ENCODE measurements at regions not wholly inside any gene's neighbourhood (a gene's known extent, or its start where the extent isn't known, plus 50 kb on each side); places are given as distances from the start of the nearest gene placed in this dataset.

- Mint-ChIP-seq H3K36me3 (peaks cover 0 to 3% of the 10 kb centered on the region in 2 donors), H3K4me3 (no peak overlapping the region), H3K27ac (no peak overlapping the region), H3K27me3 (peaks cover 5 to 15% of the 10 kb centered on the region in 2 donors), H3K4me1 (peaks cover under 1 to 7% (median 2%) of the 10 kb centered on the region in 4 donors), H3K9me3 (peaks cover 4 to 33% (median 13%) of the 10 kb centered on the region in 8 donors)
- H3K9me3 ChIP-seq (ENCODE audit: control insufficient read depth in 1 of 2, low read length in 2 of 2), result peaks cover 0 to 9% of the 10 kb centered on the region in 2 donors
- H3K27me3 ChIP-seq (ENCODE audit: insufficient read depth, low read length), result no peaks in the 10 kb centered on the region
- intact Hi-C loops (cut with micrococcal nuclease), result no loop called here
- no peak overlapping the region for H3K27ac ChIP-seq (ENCODE audit: low read depth, low read length)
- no peak for DNase-seq
- no peaks in the 10 kb centered on the region for H3K36me3 ChIP-seq (ENCODE audit: insufficient read depth, low read length)
- CTCF ChIA-PET (ENCODE audit: partially characterized antibody), result interaction anchor here (1.6 to 6.9 kb wide), 4 partner anchors 11 to 266 kb away, joined by 4 to 116 read pairs (median 6); no protein-coding TSS in a partner anchor
- H3K4me1 ChIP-seq (ENCODE audit: insufficient read depth, low read length), result no peaks in the 10 kb centered on the region
- no peak overlapping the region for H3K4me3 ChIP-seq (ENCODE audit: low read length in 2 of 2)
- POLR2A ChIA-PET (ENCODE audit: partially characterized antibody), result no interaction called here
Observed at GRCh38 chr7:155193716-155194115, 104.0 kb upstream of the INSIG1 start.

DNA sequence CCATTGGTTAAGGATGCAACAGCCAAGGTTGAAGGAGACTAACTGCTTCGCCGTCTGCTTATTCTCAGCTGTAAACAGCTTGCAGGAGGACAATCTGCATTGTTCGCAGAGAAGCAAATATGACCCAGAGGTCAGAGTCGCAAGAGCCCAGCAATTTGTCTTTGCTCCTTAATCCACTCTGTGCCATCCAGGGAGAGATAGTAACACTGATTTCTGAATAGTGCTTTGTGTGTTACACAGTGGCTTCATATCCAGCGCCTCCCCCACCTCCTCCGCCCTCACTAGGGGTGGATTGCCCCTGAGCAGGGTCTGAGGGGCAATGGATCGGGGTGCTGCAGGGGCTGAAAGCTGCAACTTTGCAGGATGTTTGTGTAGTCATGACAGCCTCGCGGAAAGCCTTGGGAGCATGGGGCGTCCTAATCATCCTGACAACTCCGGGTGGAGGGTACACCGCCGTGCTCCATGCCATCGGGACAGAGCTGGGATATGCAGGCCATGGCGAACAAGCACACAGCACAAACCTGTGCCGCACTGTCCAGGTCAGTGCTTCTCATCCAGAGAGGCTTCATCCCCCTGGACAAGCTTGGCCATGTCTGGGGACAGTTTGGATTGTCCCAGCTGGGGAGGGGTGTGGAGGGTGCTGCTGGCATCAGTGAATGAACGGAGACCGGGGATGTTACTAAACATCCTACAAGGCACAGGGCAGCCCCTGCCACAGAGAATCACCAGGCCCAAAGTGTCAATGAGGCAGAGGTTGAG is 103.1 kb upstream of the INSIG1 start:
- Mint-ChIP-seq H3K4me1 (peaks cover 0 to 7% (median 2%) of the 10 kb centered on the region in 4 donors), H3K9me3 (peaks cover 4 to 36% (median 13%) of the 10 kb centered on the region in 8 donors), H3K27me3 (peaks cover 5 to 13% of the 10 kb centered on the region in 2 donors), H3K27ac (no peak overlapping the region), H3K4me3 (no peak overlapping the region), H3K36me3 (peaks cover 0 to 3% of the 10 kb centered on the region in 2 donors)
- no peaks in the 10 kb centered on the region for H3K27me3 ChIP-seq (ENCODE audit: insufficient read depth, low read length)
- H3K4me1 ChIP-seq (ENCODE audit: insufficient read depth, low read length), result no peaks in the 10 kb centered on the region
- no peaks in the 10 kb centered on the region for H3K36me3 ChIP-seq (ENCODE audit: insufficient read depth, low read length)
- H3K4me3 ChIP-seq (ENCODE audit: low read length in 2 of 2), result no peak overlapping the region
- intact Hi-C loops (cut with micrococcal nuclease), result no loop called here
- DNase-seq, result no peak
- POLR2A ChIA-PET (ENCODE audit: partially characterized antibody), result no interaction called here
- peaks cover 0 to 9% of the 10 kb centered on the region in 2 donors for H3K9me3 ChIP-seq (ENCODE audit: control insufficient read depth in 1 of 2, low read length in 2 of 2)
- CTCF ChIA-PET (ENCODE audit: partially characterized antibody), result interaction anchor here (1.6 to 6.9 kb wide), 3 partner anchors 10 to 267 kb away, joined by 5 to 116 read pairs (median 6); no protein-coding TSS in a partner anchor
- no peak overlapping the region for H3K27ac ChIP-seq (ENCODE audit: low read depth, low read length)

- no peaks in the 10 kb centered on the region for H3K36me3 ChIP-seq (ENCODE audit: insufficient read depth, low read length)
- peaks cover 0 to 3% of the 10 kb centered on the region in 2 donors for H3K36me3 Mint-ChIP-seq
- H3K27me3 Mint-ChIP-seq, result peaks cover 2 to 5% of the 10 kb centered on the region in 2 donors
- no peak overlapping the region for H3K4me3 ChIP-seq (ENCODE audit: low read length in 2 of 2)
- no peak overlapping the region for H3K4me3 Mint-ChIP-seq
- peak overlapping the region in 2 of 7 donors; percentile 47 to 68 for H3K27ac Mint-ChIP-seq
- H3K4me1 ChIP-seq (ENCODE audit: insufficient read depth, low read length), result no peaks in the 10 kb centered on the region
- ChIA-PET POLR2A (ENCODE audit: partially characterized antibody) (interaction anchor here (0.7 to 0.8 kb wide), 2 partner anchors 9 to 103 kb away, joined by 3 read pairs; no protein-coding TSS in a partner anchor), CTCF (ENCODE audit: partially characterized antibody) (interaction anchor here (0.8 to 1.1 kb wide), 2 partner anchors 19 to 149 kb away, joined by 4 to 10 read pairs; no protein-coding TSS in a partner anchor)
- no peak overlapping the region for H3K27ac ChIP-seq (ENCODE audit: low read depth, low read length)
- no peaks in the 10 kb centered on the region for H3K27me3 ChIP-seq (ENCODE audit: insufficient read depth, low read length)
- no peaks in the 10 kb centered on the region for H3K4me1 Mint-ChIP-seq
- H3K9me3 Mint-ChIP-seq, result peaks cover 4 to 36% (median 13%) of the 10 kb centered on the region in 8 donors
- intact Hi-C loops (cut with micrococcal nuclease), result no loop called here
- DNase-seq, result no peak
- peaks cover 0 to 9% of the 10 kb centered on the region in 2 donors for H3K9me3 ChIP-seq (ENCODE audit: control insufficient read depth in 1 of 2, low read length in 2 of 2)
Observed at GRCh38 chr7:155195939-155196523, 101.6 kb upstream of the INSIG1 start.

- no peak overlapping the region for H3K27ac ChIP-seq (ENCODE audit: low read depth, low read length)
- Mint-ChIP-seq H3K27ac (no peak overlapping the region), H3K4me1 (no peaks in the 10 kb centered on the region), H3K27me3 (peaks cover 0 to 2% of the 10 kb centered on the region in 2 donors), H3K36me3 (peaks cover 0 to 3% of the 10 kb centered on the region in 2 donors), H3K9me3 (peaks cover 4 to 36% (median 13%) of the 10 kb centered on the region in 8 donors), H3K4me3 (no peak overlapping the region)
- intact Hi-C loops (cut with micrococcal nuclease), result no loop called here
- H3K4me3 ChIP-seq (ENCODE audit: low read length in 2 of 2), result no peak overlapping the region
- ChIA-PET CTCF (ENCODE audit: partially characterized antibody) (interaction anchor here (0.8 kb wide), 1 partner anchor 190 kb away, joined by 3 read pairs; no protein-coding TSS in a partner anchor), POLR2A (ENCODE audit: partially characterized antibody) (no interaction called here)
- peaks cover 0 to 9% of the 10 kb centered on the region in 2 donors for H3K9me3 ChIP-seq (ENCODE audit: control insufficient read depth in 1 of 2, low read length in 2 of 2)
- DNase-seq, result no peak
- H3K4me1 ChIP-seq (ENCODE audit: insufficient read depth, low read length), result no peaks in the 10 kb centered on the region
- no peaks in the 10 kb centered on the region for H3K36me3 ChIP-seq (ENCODE audit: insufficient read depth, low read length)
- H3K27me3 ChIP-seq (ENCODE audit: insufficient read depth, low read length), result no peaks in the 10 kb centered on the region
Observed at GRCh38 chr7:155198196-155198892, 99.3 kb upstream of the INSIG1 start.

GRCh38 chr7:155198901-155199845 is 98.5 kb upstream of the INSIG1 start:
- no peaks in the 10 kb centered on the region for H3K4me1 Mint-ChIP-seq
- H3K4me3 Mint-ChIP-seq, result peak overlapping the region in 1 of 8 donors; percentile 46
- no peak overlapping the region for H3K27ac ChIP-seq (ENCODE audit: low read depth, low read length)
- DNase-seq, result no peak
- no peaks in the 10 kb centered on the region for H3K36me3 ChIP-seq (ENCODE audit: insufficient read depth, low read length)
- ChIA-PET POLR2A (ENCODE audit: partially characterized antibody) (no interaction called here), CTCF (ENCODE audit: partially characterized antibody) (interaction anchor here (0.8 to 1.2 kb wide), 2 partner anchors 146 to 191 kb away, joined by 3 to 5 read pairs; no protein-coding TSS in a partner anchor)
- peaks cover 4 to 31% (median 13%) of the 10 kb centered on the region in 8 donors for H3K9me3 Mint-ChIP-seq
- no peak overlapping the region for H3K27ac Mint-ChIP-seq
- H3K9me3 ChIP-seq (ENCODE audit: control insufficient read depth in 1 of 2, low read length in 2 of 2), result peaks cover 0 to 9% of the 10 kb centered on the region in 2 donors
- H3K4me3 ChIP-seq (ENCODE audit: low read length in 2 of 2), result no peak overlapping the region
- H3K27me3 ChIP-seq (ENCODE audit: insufficient read depth, low read length), result no peaks in the 10 kb centered on the region
- H3K27me3 Mint-ChIP-seq, result peaks cover 0 to 2% of the 10 kb centered on the region in 2 donors
- intact Hi-C loops (cut with micrococcal nuclease), result no loop called here
- H3K36me3 Mint-ChIP-seq, result peaks cover 0 to 3% of the 10 kb centered on the region in 2 donors
- no peaks in the 10 kb centered on the region for H3K4me1 ChIP-seq (ENCODE audit: insufficient read depth, low read length)

DNA sequence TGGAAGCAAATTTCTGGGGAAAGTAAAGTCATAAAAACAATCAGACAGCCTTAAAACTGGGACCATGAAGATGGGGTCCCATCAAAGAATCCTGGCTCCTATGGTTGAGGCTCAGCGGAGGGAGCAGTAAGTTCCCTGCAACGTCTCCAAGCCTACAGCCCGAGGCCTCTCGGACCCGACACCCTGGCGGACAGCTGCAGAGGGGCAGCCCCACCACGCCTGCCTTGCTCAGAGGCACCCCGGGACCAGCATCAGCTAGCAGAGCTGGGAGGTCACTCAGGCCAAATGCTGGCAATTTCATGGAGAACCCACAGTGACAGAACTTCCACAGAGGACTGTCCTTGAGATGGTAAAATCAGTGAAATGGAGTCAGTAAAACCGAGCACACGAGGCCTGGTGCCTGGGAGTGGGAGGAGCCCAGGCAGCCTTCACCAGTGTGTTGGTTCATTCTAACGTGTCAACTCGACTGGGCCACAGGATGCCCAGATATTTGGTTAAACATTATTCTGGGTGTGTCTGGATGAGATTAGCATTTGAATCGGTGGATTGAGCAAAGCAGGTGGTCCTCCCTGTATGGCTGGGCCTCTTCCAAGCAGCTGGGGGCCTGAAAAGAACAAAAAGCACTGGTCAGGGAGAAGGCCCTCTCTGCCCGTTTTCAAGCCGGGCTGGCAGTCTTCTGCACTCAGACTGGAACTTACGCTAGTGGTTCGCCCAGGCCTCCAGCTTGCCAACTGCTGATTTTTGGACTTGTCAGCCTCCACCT is 96.2 kb upstream of the INSIG1 start:
- Mint-ChIP-seq H3K4me1 (peaks cover 11 to 18% (median 14%) of the 10 kb centered on the region in 4 donors), H3K36me3 (peaks cover 0 to 2% of the 10 kb centered on the region in 2 donors), H3K9me3 (peaks cover 0 to 17% (median 5%) of the 10 kb centered on the region in 8 donors), H3K4me3 (no peak overlapping the region), H3K27me3 (no peaks in the 10 kb centered on the region), H3K27ac (peak overlapping the region in 1 of 7 donors; percentile 55)
- Histone ChIP-seq H3K4me3 (ENCODE audit: low read length in 2 of 2) (no peak overlapping the region), H3K36me3 (ENCODE audit: insufficient read depth, low read length) (no peaks in the 10 kb centered on the region), H3K4me1 (ENCODE audit: insufficient read depth, low read length) (peaks cover 13% of the 10 kb centered on the region), H3K27me3 (ENCODE audit: insufficient read depth, low read length) (no peaks in the 10 kb centered on the region), H3K9me3 (ENCODE audit: control insufficient read depth in 1 of 2, low read length in 2 of 2) (peaks cover 0 to 8% of the 10 kb centered on the region in 2 donors), H3K27ac (ENCODE audit: low read depth, low read length) (no peak overlapping the region)
- intact Hi-C loops (cut with micrococcal nuclease), result no loop called here
- ChIA-PET POLR2A (ENCODE audit: partially characterized antibody) (interaction anchor here (1.2 kb wide), 1 partner anchor 143 kb away, joined by 4 read pairs; no protein-coding TSS in a partner anchor), CTCF (ENCODE audit: partially characterized antibody) (interaction anchor here (2.4 kb wide), 1 partner anchor 11 kb away, joined by 16 read pairs; no protein-coding TSS in a partner anchor)
- no peak for DNase-seq

All from CD4-positive, alpha-beta memory T cell (primary cell).